HEK293T (cell line): ENCODE measurements at regions not wholly inside any gene's neighbourhood (a gene's known extent, or its start where the extent isn't known, plus 50 kb on each side); places are given as distances from the start of the nearest gene placed in this dataset.

Experiments
- CTCF ChIA-PET: fragments of 350-600 bp; formaldehyde crosslinking; extraction: SDS; loops from one replicate; lab custom pipeline; 2021; ENCODE audit warnings: antibody characterized with exemption, inconsistent platforms; lab: Yijun Ruan, JAX
- POLR2A ChIA-PET: fragments of 350-600 bp; formaldehyde crosslinking; extraction: SDS; loops from one replicate; lab custom pipeline; 2020; ENCODE audit warnings: antibody characterized with exemption, inconsistent platforms; lab: Yijun Ruan, JAX
- DNase-seq: peaks from one replicate; pipeline ENCODE4 v3.0.0; 2012; ENCODE audit warnings: mixed read lengths; ENCODE audit errors: extremely low spot score
- ARNT ChIP-seq: fragments of 450-650 bp; IDR thresholded peaks from 2 replicates; pipeline ENCODE4 v1.6.1; 2017; ENCODE audit warnings: mild to moderate bottlenecking
- BHLHE40 ChIP-seq: fragments of 450-650 bp; IDR thresholded peaks from 2 replicates; pipeline ENCODE4 v1.6.1; 2016; ENCODE audit warnings: mild to moderate bottlenecking, moderate library complexity, borderline replicate concordance
- CTBP1 ChIP-seq: fragments of 450-650 bp; IDR thresholded peaks from 2 replicates; pipeline ENCODE4 v1.6.1; 2016; ENCODE audit warnings: borderline replicate concordance
- ELF4 ChIP-seq: fragments of 450-650 bp; IDR thresholded peaks from 2 replicates; pipeline ENCODE4 v1.6.1; 2017; ENCODE audit warnings: antibody characterized with exemption
- FOXA1 ChIP-seq: fragments of 450-650 bp; IDR thresholded peaks from 2 replicates; pipeline ENCODE4 v1.6.1; 2016; ENCODE audit warnings: mild to moderate bottlenecking
- FOXK2 ChIP-seq: fragments of 450-650 bp; IDR thresholded peaks from 2 replicates; pipeline ENCODE4 v1.6.1; 2016; ENCODE audit warnings: mild to moderate bottlenecking
- FOXM1 ChIP-seq: fragments of 450-650 bp; IDR thresholded peaks from 2 replicates; pipeline ENCODE4 v1.6.1; 2017; ENCODE audit warnings: mild to moderate bottlenecking, borderline replicate concordance
- HDGF ChIP-seq: fragments of 450-650 bp; IDR thresholded peaks from 2 replicates; pipeline ENCODE4 v1.6.1; 2017; ENCODE audit warnings: antibody characterized with exemption, borderline replicate concordance
- L3MBTL2 ChIP-seq: fragments of 450-650 bp; conservative IDR thresholded peaks from 2 replicates; pipeline ENCODE4 v1.6.1; 2016; ENCODE audit warnings: mild to moderate bottlenecking
- LEF1 ChIP-seq: fragments of 450-650 bp; IDR thresholded peaks from 2 replicates; pipeline ENCODE4 v1.6.1; 2017; ENCODE audit warnings: mild to moderate bottlenecking, borderline replicate concordance
- NFRKB ChIP-seq: fragments of 450-650 bp; IDR thresholded peaks from 2 replicates; pipeline ENCODE4 v1.6.1; 2016; ENCODE audit warnings: mild to moderate bottlenecking, moderate library complexity
- SP1 ChIP-seq: fragments of 450-650 bp; IDR thresholded peaks from 2 replicates; pipeline ENCODE4 v1.6.1; 2017
- SUZ12 ChIP-seq: fragments of 450-650 bp; IDR thresholded peaks from 2 replicates; pipeline ENCODE4 v1.6.1; 2016; ENCODE audit warnings: mild to moderate bottlenecking
- TARDBP ChIP-seq: fragments of 450-650 bp; IDR thresholded peaks from 2 replicates; pipeline ENCODE4 v1.6.1; 2016
- ZNF384 ChIP-seq: fragments of 450-650 bp; IDR thresholded peaks from 2 replicates; pipeline ENCODE4 v1.6.1; 2016
- TF ChIP-seq, protein P1 (sequence below): fragments of 450-650 bp; IDR thresholded peaks from 2 replicates; pipeline ENCODE4 v1.6.1; 2016

DNA sequence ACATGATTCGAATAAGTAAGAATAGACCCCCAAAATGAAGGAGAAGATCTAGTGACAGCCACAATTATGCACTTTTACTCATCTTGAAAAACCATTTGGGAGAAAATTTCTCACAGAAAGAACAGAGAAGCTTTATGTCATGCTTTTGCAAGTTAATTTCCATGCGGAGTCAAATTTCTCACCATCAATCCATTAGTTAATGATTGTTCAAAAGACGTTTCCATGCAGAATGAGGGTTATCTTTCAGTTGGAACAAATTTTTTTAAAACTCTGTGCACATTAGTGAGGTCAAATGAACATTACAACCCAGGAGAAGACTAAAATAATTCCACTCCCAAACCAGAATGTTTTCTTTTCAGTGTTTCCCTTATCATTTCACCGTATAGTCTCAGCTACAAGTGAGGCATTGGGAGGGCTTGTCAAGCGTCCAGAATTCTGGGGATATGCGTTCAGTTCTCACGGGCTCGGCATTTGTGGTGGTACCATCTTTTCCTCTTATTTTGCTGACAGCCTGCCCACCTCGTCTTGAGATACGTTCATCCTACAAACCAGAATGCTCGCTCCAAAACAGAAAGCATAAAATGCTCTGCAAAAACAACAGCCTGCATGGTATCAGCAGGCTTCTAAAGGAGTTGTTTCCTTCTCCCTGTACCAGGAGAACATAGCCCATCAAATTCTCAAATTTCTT lies 130.8 kb upstream of the TBL1X start:
- CTCF ChIA-PET: interaction anchor here (0.7 kb wide), 1 partner anchor 79 kb away, joined by 4 read pairs; no protein-coding TSS in a partner anchor
- no peak for DNase-seq
- TF ChIP-seq ARNT (no peak), ELF4 (no peak), SP1 (no peak), TARDBP (no peak), FOXK2 (no peak), CTBP1 (no peak)
- POLR2A ChIA-PET: no interaction called here

DNA sequence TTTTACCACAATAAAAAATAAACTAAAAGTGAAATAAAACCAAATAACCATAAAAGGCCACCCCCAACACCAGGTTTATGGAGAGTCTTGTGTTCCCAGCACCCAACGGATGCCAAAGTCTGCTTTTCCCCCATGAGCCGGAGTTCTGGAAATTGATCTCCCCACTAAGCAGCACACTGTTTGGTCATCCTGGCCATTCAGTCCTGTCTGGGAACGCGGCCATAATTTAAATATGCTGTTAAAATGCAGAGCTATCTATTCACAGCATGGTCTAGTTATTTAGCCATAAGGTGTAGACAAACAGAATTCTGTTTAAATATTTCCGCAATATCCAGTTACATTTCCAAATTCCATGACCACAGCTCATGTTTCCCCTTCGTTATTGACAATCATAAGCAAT lies 129.6 kb upstream of the TBL1X start:
- TF ChIP-seq SP1: no peak
- no peak for TF ChIP-seq FOXA1
- TF ChIP-seq LEF1: no peak
- TF ChIP-seq L3MBTL2: no peak
- no peak for TF ChIP-seq TARDBP
- no peak for TF ChIP-seq FOXK2
- TF ChIP-seq SUZ12: no peak
- no peak for TF ChIP-seq ELF4
- no peak for TF ChIP-seq FOXM1
- no peak for TF ChIP-seq ARNT
- TF ChIP-seq ZNF384: no peak
- no peak for TF ChIP-seq NFRKB
- TF ChIP-seq BHLHE40: no peak
- CTCF ChIA-PET: interaction anchor here (0.7 kb wide), 1 partner anchor 68 kb away, joined by 4 read pairs; no protein-coding TSS in a partner anchor
- POLR2A ChIA-PET: no interaction called here
- DNase-seq: no peak

DNA sequence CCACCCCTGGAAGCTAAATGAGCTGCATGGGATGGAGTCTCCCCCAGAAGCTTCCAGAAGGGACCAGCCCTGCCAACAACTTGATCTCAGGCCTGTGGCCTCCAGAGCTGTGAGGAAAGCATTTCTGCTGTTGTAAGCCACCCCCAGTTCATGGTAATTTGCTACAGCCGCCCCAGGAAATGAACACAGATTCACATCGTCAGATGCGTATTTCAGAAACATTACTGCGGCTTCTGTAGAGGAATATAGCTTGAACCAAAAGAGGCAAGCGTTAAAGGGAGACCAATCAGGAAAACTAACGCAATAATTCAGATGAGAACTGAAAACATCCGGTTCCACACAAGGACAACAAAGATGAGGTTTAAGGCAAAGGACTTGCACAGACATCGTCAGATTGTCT lies 128.4 kb upstream of the TBL1X start:
- ChIA-PET CTCF (no interaction called here), POLR2A (no interaction called here)
- DNase-seq: no peak
- TF ChIP-seq L3MBTL2 (no peak), SUZ12 (no peak), LEF1 (no peak), FOXA1 (no peak), TARDBP (no peak), FOXK2 (no peak)

DNA sequence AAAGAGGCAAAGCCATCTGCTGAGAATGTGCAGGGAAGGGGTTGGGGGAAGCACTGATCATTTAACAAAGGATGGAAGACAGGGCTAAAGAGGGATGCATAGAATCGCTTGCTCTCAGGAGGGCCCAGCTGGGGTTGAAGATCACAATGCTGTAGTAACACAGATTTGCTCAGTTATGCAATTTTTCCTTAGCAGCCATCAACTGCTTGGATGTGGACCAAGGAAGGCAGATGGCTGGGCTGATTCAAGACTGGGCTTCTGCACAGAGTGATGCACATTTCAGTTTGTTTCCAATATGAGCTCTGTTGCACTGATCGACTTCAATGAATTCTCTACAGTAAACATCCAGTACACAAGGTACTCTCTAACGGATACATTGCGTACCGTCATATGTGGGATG lies 127.8 kb upstream of the TBL1X start:
- TF ChIP-seq, protein P1, sequence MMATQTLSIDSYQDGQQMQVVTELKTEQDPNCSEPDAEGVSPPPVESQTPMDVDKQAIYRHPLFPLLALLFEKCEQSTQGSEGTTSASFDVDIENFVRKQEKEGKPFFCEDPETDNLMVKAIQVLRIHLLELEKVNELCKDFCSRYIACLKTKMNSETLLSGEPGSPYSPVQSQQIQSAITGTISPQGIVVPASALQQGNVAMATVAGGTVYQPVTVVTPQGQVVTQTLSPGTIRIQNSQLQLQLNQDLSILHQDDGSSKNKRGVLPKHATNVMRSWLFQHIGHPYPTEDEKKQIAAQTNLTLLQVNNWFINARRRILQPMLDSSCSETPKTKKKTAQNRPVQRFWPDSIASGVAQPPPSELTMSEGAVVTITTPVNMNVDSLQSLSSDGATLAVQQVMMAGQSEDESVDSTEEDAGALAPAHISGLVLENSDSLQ: no peak
- TF ChIP-seq L3MBTL2 (no peak), HDGF (no peak), TARDBP (no peak), FOXA1 (no peak), FOXK2 (no peak), ARNT (no peak), ZNF384 (no peak), BHLHE40 (no peak)
- ChIA-PET CTCF (no interaction called here), POLR2A (no interaction called here)
- no peak for DNase-seq

DNA sequence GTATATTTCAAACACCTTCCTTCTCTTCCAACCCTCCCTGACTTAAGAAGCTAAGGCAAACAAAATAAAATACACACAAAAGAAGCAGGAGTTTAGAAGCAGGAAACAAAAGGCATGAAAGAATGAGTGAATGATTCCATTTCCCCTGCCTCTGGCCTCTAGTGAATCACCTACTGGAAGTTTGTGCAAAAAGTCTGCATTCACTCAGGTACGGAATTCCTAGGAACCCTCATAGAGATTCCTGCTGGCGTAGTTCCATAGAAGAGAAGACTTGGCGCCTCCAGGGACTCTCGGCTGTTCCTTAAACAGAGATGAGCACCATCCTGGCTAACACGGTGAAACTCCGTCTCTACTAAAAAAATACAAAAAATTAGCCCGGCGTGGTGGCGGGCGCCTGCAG lies 125.9 kb upstream of the TBL1X start:
- DNase-seq: no peak
- CTCF ChIA-PET: no interaction called here
- POLR2A ChIA-PET: no interaction called here
- TF ChIP-seq LEF1: no peak
- no peak for TF ChIP-seq FOXA1
- no peak for TF ChIP-seq BHLHE40
- TF ChIP-seq, protein P1: no peak
- no peak for TF ChIP-seq HDGF
- TF ChIP-seq SP1: no peak
- TF ChIP-seq FOXK2: no peak
- TF ChIP-seq L3MBTL2: no peak
- no peak for TF ChIP-seq CTBP1
- TF ChIP-seq ZNF384: no peak
- TF ChIP-seq ARNT: no peak
- TF ChIP-seq NFRKB: no peak
- no peak for TF ChIP-seq SUZ12
- no peak for TF ChIP-seq ELF4
- no peak for TF ChIP-seq FOXM1

DNA sequence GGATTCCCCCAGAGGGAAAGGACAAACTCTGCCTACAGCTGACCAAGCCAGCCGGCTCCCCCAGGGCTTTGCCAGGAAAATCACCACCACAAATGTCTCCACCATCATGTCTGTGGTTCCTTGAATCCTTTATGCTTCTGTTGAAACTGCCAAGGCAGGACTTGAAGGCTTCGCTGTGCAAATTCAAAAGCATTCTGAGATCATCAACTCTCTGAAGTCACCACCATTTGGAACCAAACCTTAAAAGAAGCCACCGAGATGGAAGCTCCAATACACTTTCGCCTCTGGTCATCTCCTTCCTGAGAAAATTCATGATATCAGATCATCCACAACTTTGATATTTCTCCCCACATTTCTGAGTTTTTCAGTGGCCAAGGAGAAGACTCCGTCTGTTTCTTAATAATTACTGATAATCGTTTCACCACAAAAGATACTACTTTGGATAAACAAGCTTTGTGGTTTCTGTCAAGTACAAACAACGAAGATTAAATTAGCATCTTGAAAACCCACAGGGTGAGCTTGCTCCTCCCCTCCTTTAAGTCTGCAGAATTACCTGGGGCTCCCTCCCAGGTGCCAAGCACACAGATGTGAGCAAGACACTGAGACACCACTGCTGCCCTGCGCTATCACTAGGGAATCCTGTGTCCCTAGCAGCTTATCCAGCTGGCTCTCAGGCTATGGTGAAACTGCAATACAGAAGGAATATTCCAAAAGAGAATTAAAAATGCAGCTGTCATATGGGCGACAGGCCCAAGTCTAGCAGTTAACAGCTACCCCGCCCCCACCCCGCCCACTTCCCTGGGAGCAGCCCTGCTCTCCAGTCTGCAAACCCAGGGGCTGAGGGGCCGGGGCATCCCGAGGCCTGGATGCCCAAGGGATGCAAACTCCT lies 125.0 kb upstream of the TBL1X start:
- no peak for DNase-seq
- CTCF ChIA-PET: interaction anchor here (0.6 kb wide), 1 partner anchor 302 kb away, joined by 5 read pairs; no protein-coding TSS in a partner anchor
- TF ChIP-seq SUZ12 (no peak), ELF4 (no peak), CTBP1 (no peak), LEF1 (no peak), TARDBP (no peak), NFRKB (no peak), FOXM1 (no peak), FOXA1 (no peak)
- TF ChIP-seq, protein P1: no peak
- POLR2A ChIA-PET: interaction anchor here (1.3 kb wide), 1 partner anchor 123 kb away, joined by 5 read pairs; no protein-coding TSS in a partner anchor
